HepG2 (cell line): ENCODE measurements at regions not wholly inside any gene's neighbourhood (a gene's known extent, or its start where the extent isn't known, plus 50 kb on each side); places are given as distances from the start of the nearest gene placed in this dataset.

Source experiments
- EZH2 ChIP-seq: conservative IDR thresholded peaks from 2 replicates; pipeline ENCODE4 v1.6.1; 2012; ENCODE audit warnings: mild to moderate bottlenecking, low read depth, low read length, moderate library complexity
- MBD4 ChIP-seq: IDR thresholded peaks from 2 replicates; pipeline ENCODE4 v1.6.1; 2012; ENCODE audit warnings: low read length, inconsistent platforms, borderline replicate concordance
- RARG ChIP-seq: sonication (generic); formaldehyde crosslinking; IDR thresholded peaks from 2 replicates; pipeline ENCODE4 v1.4.0; 2020; ENCODE audit warnings: low read depth, mild to moderate bottlenecking, missing genetic modification reagents
- ZNF354B ChIP-seq: sonication (generic); formaldehyde crosslinking; IDR thresholded peaks from 2 replicates; pipeline ENCODE4 v1.8.0; 2022; ENCODE audit warnings: mild to moderate bottlenecking, missing genetic modification reagents

GRCh38 chr4:83772685-83773084 lies 236.8 kb downstream of the GPAT3 start:
- no peak for TF ChIP-seq EZH2
- no peak for TF ChIP-seq MBD4
- no peak for TF ChIP-seq RARG (CRISPR knock-in tag)
- TF ChIP-seq ZNF354B (CRISPR knock-in tag), result no peak
